ENCODE measurements at regions not wholly inside any gene's neighbourhood (a gene's known extent, or its start where the extent isn't known, plus 50 kb on each side); places are given as distances from the start of the nearest gene placed in this dataset.
A peak's percentile ranks its signal among the peaks of the same experiment; 100 is the strongest.

- DNase-seq (ENCODE audit: extremely low read depth in 1 of 2, low read depth in 1 of 2) = no peak
These were observed 141.9 kb downstream of the BTG1 start for GRCh38 chr12:92003701-92004100.

- no peak for DNase-seq (ENCODE audit: extremely low read depth in 1 of 2, low read depth in 1 of 2)
These were observed 142.8 kb downstream of the BTG1 start for GRCh38 chr12:92002673-92003382.

- no peak for DNase-seq (ENCODE audit: extremely low read depth in 1 of 2, low read depth in 1 of 2)
These were observed 143.4 kb downstream of the BTG1 start for GRCh38 chr12:92002195-92002649.

GRCh38 chr12:92000597-92000996 is 145.0 kb downstream of the BTG1 start:
- no peak for DNase-seq (ENCODE audit: extremely low read depth in 1 of 2, low read depth in 1 of 2)

- DNase-seq (ENCODE audit: extremely low read depth in 1 of 2, low read depth in 1 of 2) = no peak
These were observed 145.8 kb downstream of the BTG1 start for GRCh38 chr12:91999823-92000222.

GRCh38 chr12:91998316-91998715 is 147.3 kb downstream of the BTG1 start:
- DNase-seq (ENCODE audit: extremely low read depth in 1 of 2, low read depth in 1 of 2) = no peak

GRCh38 chr12:91994208-91994797 is 151.3 kb downstream of the BTG1 start:
- no peak for DNase-seq (ENCODE audit: extremely low read depth in 1 of 2, low read depth in 1 of 2)

GRCh38 chr12:91993287-91994017 is 152.2 kb downstream of the BTG1 start:
- DNase-seq (ENCODE audit: extremely low read depth in 1 of 2, low read depth in 1 of 2) = no peak

- DNase-seq (ENCODE audit: extremely low read depth in 1 of 2, low read depth in 1 of 2) = no peak
These were observed 154.1 kb downstream of the BTG1 start for GRCh38 chr12:91991399-91992187.

GRCh38 chr12:91990525-91990924 is 155.1 kb downstream of the BTG1 start:
- no peak for DNase-seq (ENCODE audit: extremely low read depth in 1 of 2, low read depth in 1 of 2)

- DNase-seq (ENCODE audit: extremely low read depth in 1 of 2, low read depth in 1 of 2) = no peak
These were observed 156.5 kb downstream of the BTG1 start for GRCh38 chr12:91989143-91989542.

GRCh38 chr12:91988086-91988923 is 157.3 kb downstream of the BTG1 start:
- no peak for DNase-seq (ENCODE audit: extremely low read depth in 1 of 2, low read depth in 1 of 2)

GRCh38 chr12:91986084-91986483 is 159.6 kb downstream of the BTG1 start:
- DNase-seq (ENCODE audit: extremely low read depth in 1 of 2, low read depth in 1 of 2) = no peak

GRCh38 chr12:91985002-91985787 is 160.5 kb downstream of the BTG1 start:
- DNase-seq (ENCODE audit: extremely low read depth in 1 of 2, low read depth in 1 of 2) = no peak

- DNase-seq (ENCODE audit: extremely low read depth in 1 of 2, low read depth in 1 of 2) = no peak
These were observed 161.1 kb downstream of the BTG1 start for GRCh38 chr12:91984556-91984955.

GRCh38 chr12:91983935-91984334 is 161.7 kb downstream of the BTG1 start:
- no peak for DNase-seq (ENCODE audit: extremely low read depth in 1 of 2, low read depth in 1 of 2)

- no peak for DNase-seq (ENCODE audit: extremely low read depth in 1 of 2, low read depth in 1 of 2)
These were observed 162.7 kb downstream of the BTG1 start for GRCh38 chr12:91982946-91983345.

GRCh38 chr12:91980389-91980821 is 165.2 kb downstream of the BTG1 start:
- no peak for DNase-seq (ENCODE audit: extremely low read depth in 1 of 2, low read depth in 1 of 2)

GRCh38 chr12:91978143-91978542 is 167.5 kb downstream of the BTG1 start:
- peak in 1 of 2 donors; percentile 18 for DNase-seq (ENCODE audit: extremely low read depth in 1 of 2, low read depth in 1 of 2)
